Loucy (cell line): ENCODE measurements at regions not wholly inside any gene's neighbourhood (a gene's known extent, or its start where the extent isn't known, plus 50 kb on each side); places are given as distances from the start of the nearest gene placed in this dataset.

ENCODE experiments used
- H2AFZ ChIP-seq: fragments of 200-600 bp; sonication (generic); 2 replicates; pipeline ENCODE4 v1.6.0; 2016; ENCODE audit warnings: antibody characterized with exemption, mild to moderate bottlenecking, low read length, moderate library complexity
- H3F3A ChIP-seq: fragments of 200-600 bp; 2 replicates; pipeline ENCODE4 v1.6.0; 2016; ENCODE audit warnings: antibody characterized with exemption, low read depth, mild to moderate bottlenecking
- H3K27me3 ChIP-seq: fragments of 200-600 bp; sonication (generic); 2 replicates; pipeline ENCODE4 v1.6.1; 2014; ENCODE audit warnings: low read length, mild to moderate bottlenecking; ENCODE audit not compliant: insufficient read depth, poor library complexity, severe bottlenecking
- H3K36me3 ChIP-seq: fragments of 200-600 bp; sonication (generic); 2 replicates; pipeline ENCODE4 v1.6.1; 2016; ENCODE audit warnings: low read length; ENCODE audit not compliant: insufficient read depth
- H3K4me1 ChIP-seq: fragments of 200-600 bp; sonication (generic); 2 replicates; pipeline ENCODE4 v1.5.1; 2014; ENCODE audit warnings: low read length, mild to moderate bottlenecking; ENCODE audit not compliant: insufficient read depth, poor library complexity, severe bottlenecking
- H3K4me2 ChIP-seq: fragments of 200-600 bp; sonication (generic); 2 replicates; pipeline ENCODE4 v1.6.0; 2014; ENCODE audit warnings: antibody characterized with exemption, low read length, low read depth, mild to moderate bottlenecking; ENCODE audit not compliant: poor library complexity, severe bottlenecking
- H3K4me3 ChIP-seq: fragments of 200-600 bp; sonication (generic); 2 replicates; pipeline ENCODE4 v1.5.1; 2014; ENCODE audit warnings: low read length, mild to moderate bottlenecking, mixed read lengths; ENCODE audit not compliant: poor library complexity, severe bottlenecking
- H3K79me2 ChIP-seq: fragments of 200-600 bp; sonication (generic); 2 replicates; pipeline ENCODE4 v1.6.1; 2014; ENCODE audit warnings: low read length; ENCODE audit not compliant: insufficient read depth
- H3K9ac ChIP-seq: fragments of 200-600 bp; sonication (generic); 2 replicates; pipeline ENCODE4 v1.6.0; 2014; ENCODE audit warnings: mild to moderate bottlenecking, low read depth, low read length, moderate library complexity; ENCODE audit not compliant: poor library complexity, severe bottlenecking
- H3K9me2 ChIP-seq: fragments of 200-600 bp; sonication (generic); replicated peaks from 2 replicates; pipeline ENCODE4 v1.6.1; 2016; ENCODE audit warnings: low read depth, low read length, mixed read lengths
- H3K9me3 ChIP-seq: fragments of 200-600 bp; sonication (generic); 2 replicates; pipeline ENCODE4 v1.6.1; 2014; ENCODE audit warnings: mild to moderate bottlenecking, antibody characterized with exemption, low read length, low read depth; ENCODE audit not compliant: insufficient read depth
- H4K20me1 ChIP-seq: fragments of 200-600 bp; sonication (generic); 2 replicates; pipeline ENCODE4 v1.6.0; 2014; ENCODE audit warnings: antibody characterized with exemption, low read length, mild to moderate bottlenecking; ENCODE audit not compliant: insufficient read depth, poor library complexity, severe bottlenecking
- CTCF ChIP-seq: fragments of 200-600 bp; sonication (generic); conservative IDR thresholded peaks from 2 replicates; pipeline ENCODE4 v1.5.1; 2014; ENCODE audit warnings: mild to moderate bottlenecking, antibody characterized with exemption, low read length
- EZH2phosphoT487 ChIP-seq: fragments of 200-600 bp; IDR thresholded peaks from 2 replicates; pipeline ENCODE4 v1.6.1; 2018; ENCODE audit warnings: antibody characterized with exemption, mild to moderate bottlenecking, moderate library complexity, borderline replicate concordance

- no peak overlapping the region for H3K9ac ChIP-seq
- H3K4me3 ChIP-seq, result peak overlapping the region; percentile 41
- peaks cover 16% of the 10 kb centered on the region for H3K4me1 ChIP-seq
- H4K20me1 ChIP-seq, result no peaks in the 10 kb centered on the region
- no peaks in the 10 kb centered on the region for H3K36me3 ChIP-seq
- TF ChIP-seq CTCF, result no peak
- TF ChIP-seq EZH2phosphoT487, result no peak
- H3K9me2 ChIP-seq, result no peaks in the 10 kb centered on the region
- H2AFZ ChIP-seq, result 0 out of 2 replicates have a peak overlapping the region, but pooled peaks have one; percentile 2
- peak overlapping the region; percentile 47 for H3K4me2 ChIP-seq
- H3K27me3 ChIP-seq, result no peaks in the 10 kb centered on the region
- no peaks in the 10 kb centered on the region for H3K9me3 ChIP-seq
- no peaks in the 10 kb centered on the region for H3K79me2 ChIP-seq
- H3F3A ChIP-seq, result no peaks in the 10 kb centered on the region
Observed at GRCh38 chr9:12973710-12974109, 198.9 kb downstream of the LURAP1L start.

GRCh38 chr9:12974671-12975070 lies 199.9 kb downstream of the LURAP1L start:
- no peak overlapping the region for H2AFZ ChIP-seq
- H3K9me2 ChIP-seq, result no peaks in the 10 kb centered on the region
- H3K4me1 ChIP-seq, result peaks cover 16% of the 10 kb centered on the region
- H3K79me2 ChIP-seq, result no peaks in the 10 kb centered on the region
- H3F3A ChIP-seq, result no peaks in the 10 kb centered on the region
- H3K4me2 ChIP-seq, result no peak overlapping the region
- no peaks in the 10 kb centered on the region for H3K36me3 ChIP-seq
- TF ChIP-seq CTCF (no peak), EZH2phosphoT487 (no peak)
- H3K27me3 ChIP-seq, result no peaks in the 10 kb centered on the region
- H4K20me1 ChIP-seq, result no peaks in the 10 kb centered on the region
- no peak overlapping the region for H3K4me3 ChIP-seq
- no peaks in the 10 kb centered on the region for H3K9me3 ChIP-seq
- H3K9ac ChIP-seq, result no peak overlapping the region

- Histone ChIP-seq H3K9me2 (no peaks in the 10 kb centered on the region), H4K20me1 (no peaks in the 10 kb centered on the region), H3K9me3 (no peaks in the 10 kb centered on the region), H3K36me3 (no peaks in the 10 kb centered on the region), H3F3A (no peaks in the 10 kb centered on the region), H3K4me3 (no peak overlapping the region), H3K27me3 (no peaks in the 10 kb centered on the region), H2AFZ (no peak overlapping the region), H3K9ac (no peak overlapping the region), H3K79me2 (no peaks in the 10 kb centered on the region), H3K4me2 (no peak overlapping the region), H3K4me1 (peaks cover 16% of the 10 kb centered on the region)
- TF ChIP-seq CTCF (no peak), EZH2phosphoT487 (no peak)
Observed at GRCh38 chr9:12975496-12975895, 200.7 kb downstream of the LURAP1L start.
